ENCODE measurements at regions not wholly inside any gene's neighbourhood (a gene's known extent, or its start where the extent isn't known, plus 50 kb on each side); places are given as distances from the start of the nearest gene placed in this dataset.
A peak's percentile ranks its signal among the peaks of the same experiment; 100 is the strongest.
"Not testable (repeated sequence)": the region's sequence is repeated elsewhere in the genome, so short reads cannot be mapped to it uniquely, and the experiment has no call there.

DNA sequence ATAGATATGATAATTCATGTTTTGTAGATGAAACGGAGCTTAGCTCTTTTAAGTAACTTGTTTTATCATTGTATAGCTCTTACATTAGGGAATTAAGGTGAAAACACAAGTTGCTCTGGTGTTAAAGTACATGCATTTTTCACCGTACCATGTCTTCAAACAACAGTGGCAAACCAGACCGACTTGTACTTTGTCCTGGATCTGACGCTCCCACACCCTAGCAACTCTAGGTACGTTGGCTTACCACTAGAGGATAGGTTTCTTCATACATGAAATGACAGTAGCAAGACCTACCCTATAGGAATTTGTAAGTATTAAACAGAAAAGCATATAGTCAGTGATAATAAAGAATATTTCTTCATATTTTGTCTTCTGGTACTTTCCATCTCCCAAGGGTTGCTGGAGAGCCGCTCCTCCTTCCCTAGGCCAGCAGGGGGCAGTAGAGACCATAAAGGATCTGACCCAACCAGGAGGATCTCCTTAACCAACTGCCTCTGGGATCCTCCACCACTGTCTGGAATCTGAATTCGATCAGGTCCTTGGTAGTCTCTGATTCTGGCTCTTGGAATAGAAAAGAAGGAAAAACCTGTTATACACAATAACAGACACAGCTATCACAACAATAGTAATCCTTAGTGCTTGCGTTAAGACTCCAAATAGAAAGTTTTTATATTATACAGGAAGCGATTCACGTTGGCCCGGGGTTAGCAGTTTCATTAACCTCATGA, 136.7 kb downstream of the CAVIN4 start:
- peak; percentile 39 for DNase-seq (ENCODE audit: low read depth)

- DNase-seq (ENCODE audit: low read depth), result no peak
Measured at GRCh38 chr9:100715100-100715380, 137.2 kb downstream of the CAVIN4 start.

- no peak for DNase-seq (ENCODE audit: low read depth)
Measured at GRCh38 chr9:100718717-100719116, 140.8 kb downstream of the CAVIN4 start.

DNA sequence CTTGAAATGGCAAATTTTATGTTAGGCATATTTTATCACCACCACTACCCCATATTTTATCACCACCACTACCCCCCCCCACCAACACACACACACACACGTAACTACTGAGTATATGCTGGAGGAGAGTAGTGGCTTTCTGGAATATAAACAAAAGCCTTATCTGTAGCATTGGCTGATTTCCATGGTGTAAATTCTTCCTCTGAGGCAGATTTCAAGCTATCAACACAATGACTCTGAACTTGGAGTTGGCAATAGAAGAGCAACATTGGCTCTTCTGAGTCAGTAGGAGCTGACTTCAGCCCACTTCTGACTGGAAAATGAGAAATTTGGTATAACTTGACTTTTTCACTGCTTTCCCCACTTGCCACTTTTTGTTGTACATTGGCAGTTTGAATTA, 143.0 kb downstream of the CAVIN4 start:
- DNase-seq (ENCODE audit: low read depth), result no peak

DNA sequence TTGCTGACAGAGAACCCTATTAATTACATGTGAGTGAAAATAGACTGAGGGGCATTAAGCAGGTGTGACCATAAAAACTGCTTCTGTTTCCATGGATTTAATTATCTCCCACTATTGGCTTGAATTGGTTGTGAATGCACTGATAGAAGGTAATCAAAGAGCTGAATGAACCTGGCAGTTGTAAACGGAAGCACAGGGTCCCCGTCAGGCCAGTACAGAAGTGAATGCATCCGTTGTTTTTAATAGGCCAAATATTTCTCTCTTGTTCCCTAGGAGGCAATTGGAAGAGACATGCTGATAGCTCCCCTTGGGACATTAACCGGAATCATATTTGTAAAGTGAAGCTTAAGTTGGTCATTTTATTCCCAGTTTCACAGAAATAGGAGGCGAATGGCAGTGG, 147.0 kb downstream of the CAVIN4 start:
- DNase-seq (ENCODE audit: low read depth), result no peak

DNA sequence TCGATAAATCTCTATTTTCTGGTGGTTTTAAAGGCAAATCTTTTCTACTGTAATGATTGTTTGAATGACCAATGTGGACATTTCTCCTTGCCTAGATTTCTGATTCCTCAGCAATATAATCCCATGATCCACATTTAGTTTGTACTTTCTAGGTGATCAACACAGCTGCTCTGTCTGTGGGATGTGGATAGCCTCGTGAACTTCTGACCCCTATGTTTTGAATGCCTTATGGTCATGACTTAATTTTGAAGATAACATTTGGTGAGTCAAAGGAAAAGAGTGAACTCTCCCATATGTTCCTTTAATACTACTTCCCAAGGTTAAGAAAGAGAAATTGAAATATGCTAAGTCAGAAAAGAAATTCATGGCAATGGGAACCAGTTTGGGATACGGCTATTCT, 147.5 kb downstream of the CAVIN4 start:
- no peak for DNase-seq (ENCODE audit: low read depth)

GRCh38 chr9:100729336-100729895, 151.5 kb downstream of the CAVIN4 start:
- no peak for DNase-seq (ENCODE audit: low read depth)

DNA sequence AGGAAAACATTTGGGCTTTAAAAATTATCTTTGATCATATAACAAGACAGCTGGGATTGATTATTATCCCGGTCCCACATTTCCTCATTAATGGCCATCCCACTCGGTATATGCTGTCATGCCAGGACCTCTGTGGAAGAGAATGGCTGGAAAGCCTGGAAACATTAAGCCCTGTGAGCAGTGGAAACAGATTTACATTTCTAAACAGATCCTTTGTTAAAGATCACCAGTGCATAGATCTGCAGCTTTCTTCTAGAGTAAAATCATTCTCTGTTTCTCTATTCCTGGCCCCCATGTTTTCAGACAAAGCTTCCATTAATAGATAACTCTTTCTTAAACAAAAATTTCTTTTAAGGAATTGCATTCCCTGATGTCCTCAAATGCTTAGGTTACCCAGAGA, 152.2 kb downstream of the CAVIN4 start:
- DNase-seq (ENCODE audit: low read depth), result no peak

DNA sequence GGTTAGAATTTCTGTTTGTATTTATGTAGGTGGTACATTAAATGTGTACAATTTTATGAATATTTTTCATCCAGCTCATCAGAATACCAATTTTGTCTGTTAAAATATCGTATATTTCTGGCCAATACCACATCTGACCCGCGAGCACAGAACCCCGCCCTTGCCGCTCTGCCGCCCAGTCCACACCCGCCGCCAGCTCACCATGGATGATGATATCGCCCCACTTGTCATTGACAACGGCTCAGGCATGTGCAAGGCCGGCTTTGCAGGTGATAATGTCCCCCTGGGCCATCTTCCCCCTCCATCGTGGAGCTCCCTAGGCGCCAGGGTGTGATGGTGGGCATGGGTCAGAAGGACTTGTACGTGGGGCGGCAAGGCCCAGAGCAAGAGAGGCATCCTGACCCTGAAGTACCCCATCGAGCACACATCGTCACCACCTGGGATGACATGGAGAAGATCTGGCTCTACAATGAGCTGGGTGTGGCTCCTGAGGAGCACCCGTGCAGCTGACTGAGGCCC, 153.2 kb downstream of the CAVIN4 start:
- DNase-seq (ENCODE audit: low read depth), result no peak

DNA sequence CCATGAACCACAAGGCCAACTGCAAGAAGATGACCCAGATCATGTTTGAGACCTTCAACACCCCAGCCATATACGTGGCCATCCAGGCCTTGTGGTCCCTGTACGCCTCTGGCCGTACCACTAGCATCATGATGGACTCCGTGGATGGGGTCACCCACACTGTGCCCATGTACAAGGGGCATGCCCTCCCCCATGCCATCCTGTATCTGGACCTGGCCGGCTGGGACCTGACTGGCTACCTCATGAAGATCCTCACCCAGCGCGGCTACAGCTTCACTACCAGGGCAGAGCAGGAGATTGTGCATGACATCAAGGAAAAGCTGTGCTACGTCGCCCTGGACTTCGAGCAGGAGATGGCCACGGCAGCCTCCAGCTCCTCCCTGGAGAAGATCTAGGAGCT, 153.7 kb downstream of the CAVIN4 start:
- no peak for DNase-seq (ENCODE audit: low read depth)

GRCh38 chr9:100739208-100739607, 161.3 kb downstream of the CAVIN4 start:
- no peak for DNase-seq (ENCODE audit: low read depth)

DNA sequence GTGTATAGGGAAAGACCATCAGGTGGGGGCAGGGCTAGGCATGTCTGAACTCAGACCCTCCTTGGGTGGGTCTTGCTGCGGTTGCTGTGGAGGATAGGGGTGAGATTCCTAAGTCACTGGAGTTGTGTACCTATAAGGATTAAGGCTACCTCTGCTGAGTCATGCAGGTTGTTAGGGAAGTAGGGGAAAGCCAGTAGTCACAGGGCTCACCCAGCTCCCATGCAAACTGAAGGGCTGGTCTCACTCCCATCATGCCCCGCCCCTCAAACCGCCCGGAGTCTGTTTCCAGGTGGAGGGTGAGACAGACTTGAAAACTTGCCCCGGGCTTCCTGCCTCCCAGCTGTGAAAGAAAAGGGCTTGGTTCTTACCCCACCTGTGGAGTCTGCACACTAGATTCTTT, 161.8 kb downstream of the CAVIN4 start:
- no peak for DNase-seq (ENCODE audit: low read depth)

- DNase-seq (ENCODE audit: low read depth), result not testable (repeated sequence)
Measured at GRCh38 chr9:100748930-100749329, 171.1 kb downstream of the CAVIN4 start.

GRCh38 chr9:100756217-100756616, 178.3 kb downstream of the CAVIN4 start:
- no peak for DNase-seq (ENCODE audit: low read depth)

GRCh38 chr9:100759215-100759614, 181.3 kb downstream of the CAVIN4 start:
- DNase-seq (ENCODE audit: low read depth), result no peak

DNA sequence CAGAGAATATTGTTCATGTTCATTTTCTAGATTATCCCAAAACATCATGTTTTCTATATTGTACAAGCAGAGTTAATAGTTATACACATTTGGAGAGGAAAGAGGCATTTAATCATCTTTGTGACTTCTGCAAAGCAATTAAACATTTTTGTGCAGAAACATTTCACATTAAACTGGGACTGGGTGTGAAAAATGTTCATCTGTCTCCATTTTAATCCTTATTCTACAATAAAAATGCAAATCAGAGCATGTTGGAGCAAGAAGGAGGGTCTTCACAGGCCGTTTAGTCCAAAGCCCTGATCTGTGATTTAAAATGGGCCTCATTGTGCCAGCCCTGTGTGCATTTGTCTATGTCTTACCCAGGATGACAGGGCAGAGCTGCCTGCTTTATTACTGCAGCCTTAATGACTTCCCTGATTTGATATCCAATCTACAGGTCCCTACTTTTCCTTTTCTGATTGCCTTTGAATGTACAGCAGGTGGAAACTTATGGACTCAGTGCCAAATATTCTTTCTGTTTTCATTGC, 183.5 kb downstream of the CAVIN4 start:
- DNase-seq (ENCODE audit: low read depth), result no peak

DNA sequence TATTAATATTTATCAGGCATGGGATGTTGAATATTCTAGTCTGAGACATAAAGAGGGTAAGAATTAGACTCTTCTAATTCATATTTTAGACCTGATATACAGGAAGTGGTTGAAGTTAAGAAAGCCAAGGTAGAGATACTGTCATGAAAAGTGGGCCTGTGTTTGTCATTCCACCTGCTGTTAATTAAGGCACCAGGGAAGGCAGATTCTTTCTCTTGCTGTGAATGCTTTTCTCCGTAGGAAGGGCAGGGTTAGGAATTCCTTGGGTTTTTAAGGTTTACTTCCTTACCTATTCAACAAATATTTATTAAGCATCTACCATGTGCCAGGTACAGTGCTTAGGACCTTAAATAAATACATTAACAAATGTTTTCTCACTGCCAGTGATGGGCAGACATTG, 196.4 kb downstream of the CAVIN4 start:
- DNase-seq (ENCODE audit: low read depth), result no peak

- no peak for DNase-seq (ENCODE audit: low read depth)
Measured at GRCh38 chr9:100774962-100775361, 197.1 kb downstream of the CAVIN4 start.

GRCh38 chr9:100775912-100776311, 198.0 kb downstream of the CAVIN4 start:
- no peak for DNase-seq (ENCODE audit: low read depth)

- no peak for DNase-seq (ENCODE audit: low read depth)
Measured at GRCh38 chr9:100784755-100785154, 206.9 kb downstream of the CAVIN4 start.

DNA sequence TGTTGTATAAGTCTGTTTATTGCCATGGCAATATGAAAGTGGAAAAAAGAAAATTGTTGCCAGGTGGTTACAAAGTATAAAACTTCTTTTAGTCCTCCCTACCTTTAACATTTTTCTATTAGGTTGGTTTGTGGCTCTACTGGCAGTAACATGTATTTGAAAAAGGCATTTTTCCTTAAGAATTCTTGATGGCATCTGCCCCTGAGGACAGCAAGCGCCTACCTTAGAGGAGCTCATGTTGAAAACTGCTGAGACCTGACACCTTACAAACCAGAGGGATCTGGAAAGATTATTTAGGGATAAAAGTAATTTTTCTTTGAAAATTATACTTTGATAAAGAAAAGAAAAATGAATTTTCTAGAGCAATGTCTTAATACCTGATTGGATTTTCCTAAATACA, 208.1 kb downstream of the CAVIN4 start:
- DNase-seq (ENCODE audit: low read depth), result no peak

GRCh38 chr9:100794738-100795269, 216.9 kb downstream of the CAVIN4 start:
- no peak for DNase-seq (ENCODE audit: low read depth)

GRCh38 chr9:100803956-100804355, 224.6 kb upstream of the PLPPR1 start:
- DNase-seq (ENCODE audit: low read depth), result no peak

DNA sequence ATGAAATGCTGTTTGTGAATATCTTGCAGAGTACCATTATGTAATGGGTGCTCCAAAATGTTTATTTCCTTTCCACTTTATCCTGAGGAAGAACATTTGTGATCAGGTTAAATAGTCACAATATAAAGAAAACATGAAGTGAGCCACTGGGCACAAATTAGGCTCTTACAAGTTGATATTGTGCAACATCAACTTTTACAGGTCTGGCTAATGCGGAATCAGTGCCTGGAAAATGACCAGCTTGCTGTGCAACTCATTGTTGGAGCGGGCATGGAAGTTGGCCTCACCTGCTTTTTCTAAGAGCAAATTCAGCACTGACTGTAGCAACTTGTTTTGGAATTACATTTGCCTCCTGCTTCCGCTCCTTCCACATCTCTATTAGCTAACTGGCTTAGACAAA, 216.9 kb upstream of the PLPPR1 start:
- DNase-seq (ENCODE audit: low read depth), result no peak

Data from GM04504 (cell line).